ENCODE measurements at regions not wholly inside any gene's neighbourhood (a gene's known extent, or its start where the extent isn't known, plus 50 kb on each side); places are given as distances from the start of the nearest gene placed in this dataset.

- peaks cover 18% of the 10 kb centered on the region; the same call in 1 of the 2 replicates for H3K9me3 ChIP-seq (ENCODE audit: low read length)
- no peaks in the 10 kb centered on the region for H3K27me3 ChIP-seq (ENCODE audit: low read length)
- H4K20me1 ChIP-seq (ENCODE audit: insufficient read depth, low read depth, low read length): no peaks in the 10 kb centered on the region
- H3K4me1 ChIP-seq (ENCODE audit: low read length): no peaks in the 10 kb centered on the region
- no peaks in the 10 kb centered on the region for H3K9me2 ChIP-seq (replicated peaks; ENCODE audit: insufficient read depth, low read length)
- no peak overlapping the region for H3K9ac ChIP-seq (ENCODE audit: low read length)
- H2AFZ ChIP-seq (ENCODE audit: low read length): no peak overlapping the region
- H3K27ac ChIP-seq (ENCODE audit: low read length): no peak overlapping the region
- no peak overlapping the region for H3K4me3 ChIP-seq (ENCODE audit: low read length)
- H3K79me2 ChIP-seq (ENCODE audit: low read length): no peaks in the 10 kb centered on the region
- DNase-seq: no peak
- no peak overlapping the region for H3K4me2 ChIP-seq (ENCODE audit: low read depth, low read length, poor library complexity, severe bottlenecking)
- H3K36me3 ChIP-seq (ENCODE audit: insufficient read depth, low read length): no peaks in the 10 kb centered on the region
Measured at GRCh38 chr1:81650776-81651175, 150.0 kb upstream of the ADGRL2 start.

DNA sequence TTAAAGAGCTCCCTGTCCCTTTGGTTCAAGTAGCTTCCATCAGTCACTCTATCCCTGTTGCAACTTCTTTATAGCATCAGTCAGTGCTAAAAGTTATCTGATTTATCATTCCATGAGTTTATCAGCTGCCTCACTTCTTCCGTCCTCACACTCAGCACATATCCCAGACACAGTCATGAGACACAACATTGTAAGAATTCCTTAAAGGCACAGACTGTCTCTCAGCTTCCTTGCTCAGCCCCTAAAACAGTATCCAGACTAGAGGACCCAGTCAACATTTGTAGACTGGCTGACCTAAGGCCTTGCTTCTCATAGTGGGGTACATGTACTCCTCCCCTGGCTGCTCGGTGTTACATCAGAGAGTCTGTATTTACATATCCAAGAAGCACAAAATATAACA, 164.9 kb upstream of the ADGRL2 start:
- Histone ChIP-seq H3K36me3 (ENCODE audit: insufficient read depth, low read length) (no peaks in the 10 kb centered on the region), H2AFZ (ENCODE audit: low read length) (no peak overlapping the region), H3K4me1 (ENCODE audit: low read length) (no peaks in the 10 kb centered on the region), H3K9me2 (replicated peaks; ENCODE audit: insufficient read depth, low read length) (no peaks in the 10 kb centered on the region), H3K9me3 (ENCODE audit: low read length) (peaks cover 18% of the 10 kb centered on the region), H4K20me1 (ENCODE audit: insufficient read depth, low read depth, low read length) (no peaks in the 10 kb centered on the region), H3K27me3 (ENCODE audit: low read length) (no peaks in the 10 kb centered on the region), H3K9ac (ENCODE audit: low read length) (no peak overlapping the region), H3K4me3 (ENCODE audit: low read length) (no peak overlapping the region), H3K4me2 (ENCODE audit: low read depth, low read length, poor library complexity, severe bottlenecking) (no peak overlapping the region), H3K27ac (ENCODE audit: low read length) (no peak overlapping the region), H3K79me2 (ENCODE audit: low read length) (no peaks in the 10 kb centered on the region)
- DNase-seq: no peak

DNA sequence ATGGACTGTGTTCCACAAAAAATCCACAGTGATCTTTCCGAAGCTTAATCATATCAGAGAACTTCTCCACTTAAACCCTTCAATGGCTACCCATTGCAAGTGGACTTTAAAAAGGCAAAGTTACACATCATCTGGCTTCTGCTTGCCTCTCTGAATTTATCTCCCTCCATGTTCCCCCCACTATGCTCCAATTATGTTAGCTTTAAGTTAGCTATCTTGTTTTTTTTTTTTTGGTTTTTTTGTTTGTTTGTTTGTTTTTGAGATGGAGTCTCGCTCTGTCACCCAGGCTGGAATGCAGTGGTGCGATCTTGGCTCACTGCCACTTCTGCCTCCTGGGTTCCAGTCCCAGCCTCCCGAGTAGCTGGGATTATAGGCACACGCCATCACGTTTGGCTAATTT, 166.4 kb upstream of the ADGRL2 start:
- Histone ChIP-seq H3K27ac (ENCODE audit: low read length) (no peak overlapping the region), H3K36me3 (ENCODE audit: insufficient read depth, low read length) (no peaks in the 10 kb centered on the region), H2AFZ (ENCODE audit: low read length) (no peak overlapping the region), H3K4me3 (ENCODE audit: low read length) (no peak overlapping the region), H3K79me2 (ENCODE audit: low read length) (no peaks in the 10 kb centered on the region), H3K9ac (ENCODE audit: low read length) (no peak overlapping the region), H3K27me3 (ENCODE audit: low read length) (no peaks in the 10 kb centered on the region), H3K9me2 (replicated peaks; ENCODE audit: insufficient read depth, low read length) (no peaks in the 10 kb centered on the region), H3K9me3 (ENCODE audit: low read length) (peaks cover 11% of the 10 kb centered on the region), H3K4me1 (ENCODE audit: low read length) (no peaks in the 10 kb centered on the region), H4K20me1 (ENCODE audit: insufficient read depth, low read depth, low read length) (no peaks in the 10 kb centered on the region), H3K4me2 (ENCODE audit: low read depth, low read length, poor library complexity, severe bottlenecking) (no peak overlapping the region)
- DNase-seq: no peak

DNA sequence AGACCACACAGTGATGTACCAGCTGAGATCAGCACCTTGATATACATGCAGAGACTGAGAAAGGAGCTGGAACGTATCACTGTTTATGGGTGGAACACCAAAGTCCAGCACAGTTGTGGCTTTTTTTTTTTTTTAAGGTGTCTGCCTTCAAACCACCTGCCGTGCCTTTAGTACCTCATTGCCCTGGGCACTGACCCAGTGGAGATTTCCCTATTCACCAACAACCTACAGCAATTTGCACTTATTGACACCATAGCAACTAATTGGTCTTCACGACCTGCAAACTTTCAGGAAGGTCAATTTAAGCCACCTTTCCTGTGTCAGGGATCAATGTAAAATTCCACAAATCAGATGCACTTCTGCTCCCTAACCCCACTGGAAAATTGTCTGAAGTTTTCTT, 181.6 kb upstream of the ADGRL2 start:
- Histone ChIP-seq H3K4me1 (ENCODE audit: low read length) (no peaks in the 10 kb centered on the region), H3K36me3 (ENCODE audit: insufficient read depth, low read length) (no peaks in the 10 kb centered on the region), H3K79me2 (ENCODE audit: low read length) (no peaks in the 10 kb centered on the region), H3K27me3 (ENCODE audit: low read length) (no peaks in the 10 kb centered on the region), H3K9me3 (ENCODE audit: low read length) (peaks cover 21% of the 10 kb centered on the region), H3K4me2 (ENCODE audit: low read depth, low read length, poor library complexity, severe bottlenecking) (no peak overlapping the region), H3K27ac (ENCODE audit: low read length) (no peak overlapping the region), H3K9ac (ENCODE audit: low read length) (no peak overlapping the region), H2AFZ (ENCODE audit: low read length) (no peak overlapping the region), H3K9me2 (replicated peaks; ENCODE audit: insufficient read depth, low read length) (no peaks in the 10 kb centered on the region), H3K4me3 (ENCODE audit: low read length) (no peak overlapping the region), H4K20me1 (ENCODE audit: insufficient read depth, low read depth, low read length) (no peaks in the 10 kb centered on the region)
- DNase-seq: no peak

DNA sequence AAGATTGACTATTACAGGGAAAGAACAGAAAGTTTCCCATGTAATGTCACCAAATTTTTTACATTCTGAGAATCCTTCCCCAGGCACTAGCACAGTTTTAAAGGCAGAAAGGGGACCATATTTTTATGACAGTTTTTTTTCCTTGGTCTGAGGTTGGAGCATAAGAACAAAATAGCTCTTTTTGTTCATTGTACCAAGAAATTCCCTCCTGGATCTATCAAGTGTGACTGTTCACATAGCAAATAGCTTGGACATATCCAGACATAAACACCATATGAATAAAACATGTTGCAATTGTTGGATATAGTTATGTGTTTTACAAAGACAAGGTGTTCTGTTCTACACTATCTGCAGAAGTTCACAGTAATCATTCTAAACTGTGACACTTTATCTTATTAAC, 182.4 kb upstream of the ADGRL2 start:
- H3K4me1 ChIP-seq (ENCODE audit: low read length): no peaks in the 10 kb centered on the region
- H4K20me1 ChIP-seq (ENCODE audit: insufficient read depth, low read depth, low read length): no peaks in the 10 kb centered on the region
- no peak overlapping the region for H2AFZ ChIP-seq (ENCODE audit: low read length)
- no peak overlapping the region for H3K27ac ChIP-seq (ENCODE audit: low read length)
- peaks cover 21% of the 10 kb centered on the region for H3K9me3 ChIP-seq (ENCODE audit: low read length)
- H3K79me2 ChIP-seq (ENCODE audit: low read length): no peaks in the 10 kb centered on the region
- no peaks in the 10 kb centered on the region for H3K27me3 ChIP-seq (ENCODE audit: low read length)
- no peak overlapping the region for H3K4me3 ChIP-seq (ENCODE audit: low read length)
- no peaks in the 10 kb centered on the region for H3K9me2 ChIP-seq (replicated peaks; ENCODE audit: insufficient read depth, low read length)
- no peak overlapping the region for H3K4me2 ChIP-seq (ENCODE audit: low read depth, low read length, poor library complexity, severe bottlenecking)
- H3K36me3 ChIP-seq (ENCODE audit: insufficient read depth, low read length): no peaks in the 10 kb centered on the region
- H3K9ac ChIP-seq (ENCODE audit: low read length): no peak overlapping the region
- DNase-seq: no peak

DNA sequence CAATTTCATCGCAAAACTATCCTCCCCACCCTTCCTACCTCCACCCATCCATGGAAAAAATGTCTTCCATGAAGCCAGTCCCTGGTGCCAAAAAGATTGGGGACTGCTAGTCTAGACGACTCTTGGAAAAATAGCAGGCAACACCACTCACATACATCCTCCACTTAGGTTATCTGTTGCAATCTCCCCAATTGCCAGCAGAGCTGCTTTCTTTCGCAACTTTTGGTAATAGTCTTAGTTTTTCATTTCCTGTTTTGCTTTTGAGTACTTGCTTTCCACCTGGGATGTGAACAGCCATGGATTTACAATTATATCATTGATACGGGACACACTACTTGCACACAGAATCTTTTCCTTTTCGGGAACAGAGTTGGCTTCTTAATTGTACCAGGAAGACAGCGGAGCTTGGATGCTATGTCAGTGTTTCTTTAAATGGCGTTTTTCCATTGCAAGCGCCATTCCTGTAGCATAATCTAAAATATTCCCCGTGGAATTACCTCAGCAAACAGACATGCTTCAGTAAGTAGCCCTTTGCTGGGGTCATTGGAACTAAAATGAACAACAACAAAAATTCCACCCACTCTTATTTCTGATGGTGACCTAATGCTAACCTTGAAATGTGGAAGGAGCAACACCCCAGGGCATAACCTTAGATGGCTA, 183.3 kb upstream of the ADGRL2 start:
- no peak for DNase-seq
- Histone ChIP-seq H2AFZ (ENCODE audit: low read length) (no peak overlapping the region), H3K4me2 (ENCODE audit: low read depth, low read length, poor library complexity, severe bottlenecking) (no peak overlapping the region)

GRCh38 chr1:81613803-81614202, 186.9 kb upstream of the ADGRL2 start:
- Histone ChIP-seq H4K20me1 (ENCODE audit: insufficient read depth, low read depth, low read length) (no peaks in the 10 kb centered on the region), H3K27me3 (ENCODE audit: low read length) (no peaks in the 10 kb centered on the region), H2AFZ (ENCODE audit: low read length) (no peak overlapping the region), H3K9me3 (ENCODE audit: low read length) (peaks cover 19% of the 10 kb centered on the region), H3K4me3 (ENCODE audit: low read length) (no peak overlapping the region), H3K9ac (ENCODE audit: low read length) (no peak overlapping the region), H3K27ac (ENCODE audit: low read length) (no peak overlapping the region), H3K4me1 (ENCODE audit: low read length) (no peaks in the 10 kb centered on the region), H3K36me3 (ENCODE audit: insufficient read depth, low read length) (no peaks in the 10 kb centered on the region), H3K4me2 (ENCODE audit: low read depth, low read length, poor library complexity, severe bottlenecking) (no peak overlapping the region), H3K79me2 (ENCODE audit: low read length) (no peaks in the 10 kb centered on the region), H3K9me2 (replicated peaks; ENCODE audit: insufficient read depth, low read length) (no peaks in the 10 kb centered on the region)
- no peak for DNase-seq

More for the DNA sequence above, 183.3 kb upstream of the ADGRL2 start:
- Histone ChIP-seq H3K27ac (ENCODE audit: low read length) (no peak overlapping the region), H4K20me1 (ENCODE audit: insufficient read depth, low read depth, low read length) (no peaks in the 10 kb centered on the region), H3K4me1 (ENCODE audit: low read length) (no peaks in the 10 kb centered on the region), H3K36me3 (ENCODE audit: insufficient read depth, low read length) (no peaks in the 10 kb centered on the region), H3K9ac (ENCODE audit: low read length) (no peak overlapping the region), H3K27me3 (ENCODE audit: low read length) (no peaks in the 10 kb centered on the region), H3K4me3 (ENCODE audit: low read length) (no peak overlapping the region), H3K79me2 (ENCODE audit: low read length) (no peaks in the 10 kb centered on the region), H3K9me2 (replicated peaks; ENCODE audit: insufficient read depth, low read length) (no peaks in the 10 kb centered on the region), H3K9me3 (ENCODE audit: low read length) (peaks cover 20% of the 10 kb centered on the region)

DNA sequence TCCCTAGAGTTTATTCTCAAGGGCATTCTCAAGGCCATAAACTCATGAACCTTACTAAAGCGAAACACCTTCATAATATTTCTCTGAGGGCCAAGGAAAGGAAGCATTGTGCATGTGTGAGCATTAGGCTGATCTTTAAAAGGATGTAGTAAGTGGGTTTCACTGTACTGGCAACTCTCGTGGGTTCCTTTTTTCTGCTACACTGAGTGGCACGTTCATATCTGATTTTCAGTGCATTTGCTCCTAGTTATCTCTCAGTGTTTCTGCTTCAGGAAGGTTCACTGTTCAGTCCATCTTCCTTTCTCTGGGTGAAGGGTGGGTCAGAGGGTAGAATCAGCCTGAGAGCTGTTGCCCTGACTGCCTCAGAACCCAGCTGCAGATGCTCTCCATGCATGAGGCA, 192.8 kb upstream of the ADGRL2 start:
- no peak overlapping the region for H3K4me3 ChIP-seq (ENCODE audit: low read length)
- H3K27ac ChIP-seq (ENCODE audit: low read length): no peak overlapping the region
- no peak for DNase-seq
- H3K9me3 ChIP-seq (ENCODE audit: low read length): peaks cover 12% of the 10 kb centered on the region
- H3K27me3 ChIP-seq (ENCODE audit: low read length): no peaks in the 10 kb centered on the region
- no peak overlapping the region for H3K9ac ChIP-seq (ENCODE audit: low read length)
- no peak overlapping the region for H2AFZ ChIP-seq (ENCODE audit: low read length)
- H3K4me2 ChIP-seq (ENCODE audit: low read depth, low read length, poor library complexity, severe bottlenecking): no peak overlapping the region
- no peaks in the 10 kb centered on the region for H3K4me1 ChIP-seq (ENCODE audit: low read length)
- no peaks in the 10 kb centered on the region for H3K79me2 ChIP-seq (ENCODE audit: low read length)
- no peaks in the 10 kb centered on the region for H4K20me1 ChIP-seq (ENCODE audit: insufficient read depth, low read depth, low read length)
- no peaks in the 10 kb centered on the region for H3K9me2 ChIP-seq (replicated peaks; ENCODE audit: insufficient read depth, low read length)
- no peaks in the 10 kb centered on the region for H3K36me3 ChIP-seq (ENCODE audit: insufficient read depth, low read length)

GRCh38 chr1:81607086-81607485, 193.6 kb upstream of the ADGRL2 start:
- H3K27ac ChIP-seq (ENCODE audit: low read length): no peak overlapping the region
- no peak overlapping the region for H2AFZ ChIP-seq (ENCODE audit: low read length)
- no peak for DNase-seq
- peaks cover 5% of the 10 kb centered on the region for H3K9me3 ChIP-seq (ENCODE audit: low read length)
- H3K4me3 ChIP-seq (ENCODE audit: low read length): no peak overlapping the region
- no peak overlapping the region for H3K4me2 ChIP-seq (ENCODE audit: low read depth, low read length, poor library complexity, severe bottlenecking)
- no peaks in the 10 kb centered on the region for H3K9me2 ChIP-seq (replicated peaks; ENCODE audit: insufficient read depth, low read length)
- H3K36me3 ChIP-seq (ENCODE audit: insufficient read depth, low read length): no peaks in the 10 kb centered on the region
- no peak overlapping the region for H3K9ac ChIP-seq (ENCODE audit: low read length)
- H3K27me3 ChIP-seq (ENCODE audit: low read length): no peaks in the 10 kb centered on the region
- no peaks in the 10 kb centered on the region for H3K4me1 ChIP-seq (ENCODE audit: low read length)
- H3K79me2 ChIP-seq (ENCODE audit: low read length): no peaks in the 10 kb centered on the region
- no peaks in the 10 kb centered on the region for H4K20me1 ChIP-seq (ENCODE audit: insufficient read depth, low read depth, low read length)
